Effector memory CD4-positive, alpha-beta T cell (primary cell): ENCODE measurements at regions not wholly inside any gene's neighbourhood (a gene's known extent, or its start where the extent isn't known, plus 50 kb on each side); places are given as distances from the start of the nearest gene placed in this dataset.

Experiments
- DNase-seq, 3 donors: peaks; one replicate each; pipeline ENCODE4 v3.0.0-alpha.2; 2020
- H3K27ac ChIP-seq: 2 replicates; pipeline ENCODE4 v1.7.0; 2013; ENCODE audit warnings: mild to moderate bottlenecking, low read length, moderate library complexity; ENCODE audit not compliant: insufficient read depth, poor library complexity, severe bottlenecking
- H3K27me3 ChIP-seq: replicated peaks from 2 replicates; pipeline ENCODE4 v1.7.0; 2013; ENCODE audit warnings: mild to moderate bottlenecking, low read length; ENCODE audit not compliant: insufficient read depth, control insufficient read depth, poor library complexity, severe bottlenecking
- H3K36me3 ChIP-seq: 2 replicates; pipeline ENCODE4 v1.7.0; 2013; ENCODE audit warnings: mild to moderate bottlenecking, low read length, moderate library complexity; ENCODE audit not compliant: control insufficient read depth, insufficient read depth
- H3K4me1 ChIP-seq: 2 replicates; pipeline ENCODE4 v1.7.0; 2013; ENCODE audit warnings: low read length, mild to moderate bottlenecking; ENCODE audit not compliant: control insufficient read depth, insufficient read depth, poor library complexity, severe bottlenecking
- H3K4me3 ChIP-seq: 2 replicates; pipeline ENCODE4 v1.7.0; 2013; ENCODE audit warnings: low read length, low read depth, mild to moderate bottlenecking; ENCODE audit not compliant: insufficient read depth, poor library complexity, severe bottlenecking
- H3K9me3 ChIP-seq: 2 replicates; pipeline ENCODE4 v1.7.0; 2013; ENCODE audit warnings: mild to moderate bottlenecking, low read length, moderate library complexity; ENCODE audit not compliant: control insufficient read depth

DNA sequence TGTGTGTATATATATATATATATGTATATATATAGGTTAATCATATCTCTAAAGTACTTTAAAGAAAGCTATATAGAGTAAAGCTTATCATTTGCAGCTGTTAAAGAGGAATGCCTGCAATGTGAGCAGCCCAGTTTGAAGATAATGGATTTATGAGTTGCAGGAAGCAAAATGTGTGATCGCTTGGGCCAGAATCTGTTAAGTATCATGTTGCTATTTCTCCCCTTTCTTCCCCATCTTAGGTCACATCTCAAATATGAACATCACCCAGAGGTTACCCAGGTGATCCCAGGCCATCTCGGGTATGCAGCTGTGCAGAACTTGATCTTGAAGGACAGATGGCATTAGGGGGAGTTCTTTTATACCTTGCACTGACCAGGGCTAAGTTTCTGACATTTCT, 316.5 kb downstream of the MTX2 start:
- no peaks in the 10 kb centered on the region for H3K27me3 ChIP-seq

DNA sequence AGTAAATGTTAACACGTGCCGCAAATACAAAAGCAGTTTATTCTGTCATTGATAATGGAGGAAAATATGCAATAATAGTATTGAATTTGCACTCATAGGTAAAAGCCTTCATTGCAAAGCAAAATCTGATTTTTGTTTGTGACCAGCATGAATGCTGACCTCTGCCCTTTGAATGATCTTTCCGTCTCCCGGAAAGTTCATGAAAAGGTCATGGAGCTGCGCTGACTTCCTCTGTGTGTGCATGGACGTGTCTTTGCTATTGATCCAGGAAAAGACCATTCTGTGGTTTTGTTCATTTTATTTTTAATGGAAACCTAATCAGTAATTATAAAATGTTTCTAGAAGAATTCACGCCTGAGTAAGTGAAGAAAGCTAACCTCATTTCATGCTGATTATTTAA, 320.0 kb downstream of the MTX2 start:
- Histone ChIP-seq H3K27ac (no peak overlapping the region), H3K27me3 (no peaks in the 10 kb centered on the region), H3K4me3 (no peak overlapping the region), H3K9me3 (no peaks in the 10 kb centered on the region), H3K36me3 (no peaks in the 10 kb centered on the region), H3K4me1 (no peaks in the 10 kb centered on the region)
- no peak for DNase-seq

More for the DNA sequence above, 316.5 kb downstream of the MTX2 start:
- Histone ChIP-seq H3K9me3 (no peaks in the 10 kb centered on the region), H3K36me3 (no peaks in the 10 kb centered on the region), H3K4me1 (no peaks in the 10 kb centered on the region), H3K27ac (no peak overlapping the region), H3K4me3 (no peak overlapping the region)
- DNase-seq: no peak

DNA sequence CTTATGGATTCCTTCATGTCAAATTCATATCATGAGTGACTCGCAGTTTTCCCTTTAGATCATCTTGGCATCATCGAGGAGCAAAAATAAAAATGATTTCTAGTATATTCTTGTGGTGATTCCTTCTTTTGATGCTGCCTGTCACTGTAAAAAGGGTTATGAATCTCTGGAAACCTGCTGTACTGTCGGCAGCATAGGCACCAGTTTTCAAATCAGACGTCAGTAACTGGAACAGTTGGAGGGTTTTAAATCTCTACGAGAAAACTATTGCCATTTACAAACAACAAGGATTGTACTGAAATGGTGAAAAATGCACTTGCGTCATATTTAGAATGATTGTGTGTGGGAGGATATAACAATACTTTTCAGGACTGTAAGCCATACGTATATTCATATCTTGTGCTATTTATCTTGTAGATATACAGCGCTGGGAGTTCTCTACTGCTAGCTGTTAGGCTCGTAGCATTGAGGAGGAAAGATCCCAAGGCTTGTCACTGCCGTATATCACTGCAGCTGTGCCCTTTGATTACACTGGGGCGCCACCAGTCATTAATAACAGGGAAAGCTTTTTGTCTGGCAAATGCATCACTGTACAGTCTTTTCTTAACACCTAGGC, 320.7 kb downstream of the MTX2 start:
- H3K4me1 ChIP-seq: no peaks in the 10 kb centered on the region
- no peaks in the 10 kb centered on the region for H3K36me3 ChIP-seq
- H3K9me3 ChIP-seq: no peaks in the 10 kb centered on the region
- no peak overlapping the region for H3K4me3 ChIP-seq
- no peak overlapping the region for H3K27ac ChIP-seq
- DNase-seq: no peak
- H3K27me3 ChIP-seq: no peaks in the 10 kb centered on the region

DNA sequence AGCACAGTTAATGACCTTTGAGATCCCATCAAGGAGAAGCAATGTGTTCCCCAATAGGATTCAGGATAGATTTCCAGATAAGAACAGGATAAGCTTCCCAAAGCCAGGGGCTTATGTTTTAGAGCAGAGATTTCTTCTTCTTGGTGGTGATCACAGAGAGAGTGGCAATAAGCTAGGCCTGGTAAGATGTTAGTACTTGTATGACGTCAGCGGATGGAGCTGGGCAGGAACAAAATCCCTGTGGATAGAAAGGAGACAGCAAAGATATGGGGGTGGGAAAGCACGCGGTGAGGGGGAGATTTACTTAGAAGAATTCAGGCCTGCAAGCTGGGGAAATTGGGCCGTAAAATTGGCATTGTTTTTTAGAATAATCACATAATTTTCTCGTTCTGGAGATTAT, 323.0 kb downstream of the MTX2 start:
- H3K4me1 ChIP-seq: no peaks in the 10 kb centered on the region
- H3K4me3 ChIP-seq: no peak overlapping the region
- H3K9me3 ChIP-seq: no peaks in the 10 kb centered on the region
- no peaks in the 10 kb centered on the region for H3K27me3 ChIP-seq
- no peaks in the 10 kb centered on the region for H3K36me3 ChIP-seq
- H3K27ac ChIP-seq: no peak overlapping the region
- no peak for DNase-seq

DNA sequence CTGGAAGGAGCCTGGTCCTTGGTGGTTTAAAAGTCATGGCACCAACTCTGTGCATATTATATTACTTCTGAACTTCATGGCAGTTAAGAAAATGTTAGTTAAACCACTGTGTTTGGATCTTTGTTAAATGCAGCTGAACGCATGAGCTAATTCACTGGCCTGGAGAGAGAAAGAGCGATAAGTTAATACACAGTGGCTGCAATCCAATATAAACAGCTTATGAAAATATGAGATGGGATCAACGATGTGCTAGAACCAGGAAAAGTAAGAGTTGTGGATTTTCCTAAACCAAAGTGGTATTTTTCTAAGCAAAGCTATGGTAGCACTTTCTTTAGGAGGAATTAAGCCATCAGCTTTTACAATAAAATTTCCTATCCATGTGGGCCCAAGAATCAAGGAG, 326.7 kb downstream of the MTX2 start:
- Histone ChIP-seq H3K27ac (no peak overlapping the region), H3K27me3 (no peaks in the 10 kb centered on the region), H3K4me3 (no peak overlapping the region), H3K36me3 (no peaks in the 10 kb centered on the region), H3K9me3 (no peaks in the 10 kb centered on the region), H3K4me1 (no peaks in the 10 kb centered on the region)
- no peak for DNase-seq

DNA sequence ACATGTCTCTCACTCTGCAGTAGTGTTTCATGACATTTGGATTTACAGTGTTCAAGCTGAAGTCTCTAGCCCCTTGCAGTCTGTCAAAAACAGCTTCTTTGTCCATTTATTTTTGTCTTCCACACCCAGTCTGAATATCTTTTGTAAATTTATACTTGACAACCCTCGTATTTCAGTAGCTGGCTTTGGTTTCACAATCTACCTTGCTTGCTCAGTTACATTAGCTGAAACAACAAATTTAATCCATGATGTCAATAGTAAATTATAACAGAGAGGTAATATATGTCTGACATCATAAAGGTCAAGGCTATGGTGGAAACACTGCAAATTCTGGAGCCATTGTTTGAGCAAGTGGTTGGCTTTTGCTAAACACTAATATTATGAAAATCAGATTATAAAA, 328.7 kb downstream of the MTX2 start:
- H3K4me3 ChIP-seq: no peak overlapping the region
- no peaks in the 10 kb centered on the region for H3K36me3 ChIP-seq
- H3K4me1 ChIP-seq: no peaks in the 10 kb centered on the region
- H3K9me3 ChIP-seq: no peaks in the 10 kb centered on the region
- H3K27ac ChIP-seq: no peak overlapping the region
- DNase-seq: no peak
- H3K27me3 ChIP-seq: no peaks in the 10 kb centered on the region

DNA sequence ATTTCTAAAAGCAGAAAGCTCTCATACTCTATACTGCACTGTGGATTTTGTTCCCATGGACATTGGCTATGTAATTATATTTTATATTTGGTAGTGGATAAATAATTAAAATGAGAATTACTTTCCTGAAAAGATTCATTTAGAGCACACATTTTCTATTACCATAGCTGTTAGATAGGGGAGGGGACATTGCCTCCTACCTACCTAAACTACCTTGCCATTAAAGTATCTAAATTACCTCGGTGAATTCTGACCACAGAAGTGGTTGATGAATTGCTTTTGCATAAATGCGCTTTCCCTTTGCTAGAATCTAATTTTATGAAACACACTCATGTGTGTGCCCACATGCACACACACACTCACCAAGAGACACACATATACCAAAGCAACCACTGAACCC, 329.1 kb downstream of the MTX2 start:
- H3K27ac ChIP-seq: no peak overlapping the region
- H3K4me3 ChIP-seq: no peak overlapping the region
- no peaks in the 10 kb centered on the region for H3K4me1 ChIP-seq
- H3K27me3 ChIP-seq: no peaks in the 10 kb centered on the region
- DNase-seq: no peak
- H3K36me3 ChIP-seq: no peaks in the 10 kb centered on the region
- no peaks in the 10 kb centered on the region for H3K9me3 ChIP-seq

DNA sequence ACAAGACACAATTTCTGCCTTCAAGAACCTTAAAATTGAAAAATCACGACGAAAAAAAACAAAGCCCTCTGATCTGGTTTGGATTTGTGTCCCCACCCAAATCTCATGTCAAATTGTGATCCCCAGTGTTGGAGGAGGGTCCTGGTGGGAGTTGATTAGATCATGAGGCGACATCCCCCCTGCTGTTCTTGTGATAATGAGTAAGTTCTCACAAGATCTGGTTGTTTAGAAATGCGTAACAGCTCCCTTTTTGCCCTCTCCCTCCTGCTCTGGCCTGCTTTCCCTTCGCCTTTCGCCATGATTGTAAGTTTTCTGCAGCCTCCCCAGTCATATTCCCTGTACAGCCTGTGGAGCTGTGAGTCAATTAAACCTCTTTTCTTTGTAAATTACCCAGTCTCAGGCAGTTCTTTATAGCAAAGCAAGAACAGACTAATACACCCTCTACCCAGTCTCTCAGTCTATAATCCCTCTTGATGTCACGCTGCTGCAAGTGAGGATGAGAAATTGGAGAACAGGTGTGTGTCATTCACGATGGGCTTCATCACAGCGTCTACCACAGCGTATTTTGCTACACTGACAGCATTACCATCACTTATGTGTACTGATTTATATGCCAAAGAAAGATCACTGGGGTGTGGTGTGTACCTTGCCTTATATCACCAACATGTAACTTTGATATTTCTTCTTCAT, 330.7 kb downstream of the MTX2 start:
- no peaks in the 10 kb centered on the region for H3K4me1 ChIP-seq
- no peak overlapping the region for H3K27ac ChIP-seq
- no peaks in the 10 kb centered on the region for H3K36me3 ChIP-seq
- no peaks in the 10 kb centered on the region for H3K9me3 ChIP-seq
- DNase-seq: no peak
- H3K4me3 ChIP-seq: no peak overlapping the region
- H3K27me3 ChIP-seq: no peaks in the 10 kb centered on the region

DNA sequence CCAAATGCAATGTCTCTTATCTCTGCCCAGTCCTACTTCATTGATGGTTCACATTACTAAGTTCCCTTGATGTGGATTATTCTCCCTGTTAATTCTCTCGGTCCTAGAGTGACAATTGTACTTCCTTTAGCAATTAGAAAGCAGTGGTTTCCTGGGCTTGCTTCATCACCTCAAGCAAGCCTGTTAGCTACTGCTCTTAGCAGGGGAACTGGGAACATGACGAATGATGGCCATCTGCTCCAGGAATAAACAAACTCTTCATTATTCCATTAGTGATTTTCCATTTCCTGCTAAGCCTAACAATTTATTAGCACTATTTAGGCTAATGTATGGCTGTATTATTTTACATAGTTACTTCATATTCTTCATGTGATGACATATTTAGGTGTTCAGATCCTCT, 331.8 kb downstream of the MTX2 start:
- no peak for DNase-seq
- Histone ChIP-seq H3K27ac (no peak overlapping the region), H3K4me1 (no peaks in the 10 kb centered on the region), H3K27me3 (no peaks in the 10 kb centered on the region), H3K36me3 (no peaks in the 10 kb centered on the region), H3K9me3 (no peaks in the 10 kb centered on the region), H3K4me3 (no peak overlapping the region)

DNA sequence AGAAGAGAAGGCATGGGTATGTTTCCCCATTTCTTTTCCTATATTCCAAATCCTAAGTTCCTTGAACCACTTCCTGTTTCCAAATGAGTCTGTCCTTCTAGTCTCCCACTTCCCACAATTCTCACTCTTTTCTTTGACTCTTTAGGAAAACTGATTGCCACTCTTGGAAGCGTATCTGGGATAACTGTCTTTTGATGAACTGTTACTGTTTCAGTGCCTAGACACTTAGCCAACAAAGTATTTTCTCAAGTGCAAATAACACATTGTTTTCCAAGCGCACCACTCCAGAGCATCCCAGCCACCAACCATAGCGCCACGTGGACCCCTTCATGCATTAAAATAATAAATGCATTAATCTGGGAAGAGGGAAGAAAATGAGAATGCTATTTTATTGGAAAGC, 342.8 kb downstream of the MTX2 start:
- H3K27me3 ChIP-seq: no peaks in the 10 kb centered on the region
- H3K27ac ChIP-seq: no peak overlapping the region
- H3K9me3 ChIP-seq: no peaks in the 10 kb centered on the region
- H3K36me3 ChIP-seq: no peaks in the 10 kb centered on the region
- DNase-seq: no peak
- H3K4me3 ChIP-seq: no peak overlapping the region
- H3K4me1 ChIP-seq: no peaks in the 10 kb centered on the region
